ENCODE measurements at regions not wholly inside any gene's neighbourhood (a gene's known extent, or its start where the extent isn't known, plus 50 kb on each side); places are given as distances from the start of the nearest gene placed in this dataset.

DNA sequence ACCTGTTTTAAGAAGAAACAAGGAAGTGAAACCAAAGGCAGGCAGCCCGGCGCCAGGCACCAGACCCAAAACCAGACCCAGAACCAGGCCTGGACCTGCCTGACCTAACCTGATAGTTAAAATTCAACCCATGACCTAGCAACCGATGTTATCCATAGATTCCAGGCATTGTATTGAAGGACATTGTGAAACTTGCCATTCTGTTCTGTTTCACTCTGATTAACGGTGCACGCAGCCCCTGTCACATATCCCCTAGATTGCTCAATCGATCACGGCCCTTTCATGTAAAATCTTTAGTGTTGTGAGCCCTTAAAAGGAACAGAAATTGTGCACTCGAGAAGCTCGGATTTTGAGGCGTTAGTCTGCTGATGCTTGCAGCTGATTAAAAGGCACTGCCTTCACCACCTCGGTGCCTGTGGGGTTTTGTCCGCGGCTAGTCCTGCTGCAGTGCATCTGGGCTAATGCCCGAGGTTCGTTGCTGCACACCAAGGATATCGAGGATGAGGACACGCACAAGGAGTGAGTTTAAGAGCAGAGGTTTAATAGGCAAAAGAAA is 262.5 kb upstream of the TMEM132C start:
- TF ChIP-seq POLR2A (IDR thresholded peaks at IDR 0.05) = no peak
- TF ChIP-seq, protein P1, sequence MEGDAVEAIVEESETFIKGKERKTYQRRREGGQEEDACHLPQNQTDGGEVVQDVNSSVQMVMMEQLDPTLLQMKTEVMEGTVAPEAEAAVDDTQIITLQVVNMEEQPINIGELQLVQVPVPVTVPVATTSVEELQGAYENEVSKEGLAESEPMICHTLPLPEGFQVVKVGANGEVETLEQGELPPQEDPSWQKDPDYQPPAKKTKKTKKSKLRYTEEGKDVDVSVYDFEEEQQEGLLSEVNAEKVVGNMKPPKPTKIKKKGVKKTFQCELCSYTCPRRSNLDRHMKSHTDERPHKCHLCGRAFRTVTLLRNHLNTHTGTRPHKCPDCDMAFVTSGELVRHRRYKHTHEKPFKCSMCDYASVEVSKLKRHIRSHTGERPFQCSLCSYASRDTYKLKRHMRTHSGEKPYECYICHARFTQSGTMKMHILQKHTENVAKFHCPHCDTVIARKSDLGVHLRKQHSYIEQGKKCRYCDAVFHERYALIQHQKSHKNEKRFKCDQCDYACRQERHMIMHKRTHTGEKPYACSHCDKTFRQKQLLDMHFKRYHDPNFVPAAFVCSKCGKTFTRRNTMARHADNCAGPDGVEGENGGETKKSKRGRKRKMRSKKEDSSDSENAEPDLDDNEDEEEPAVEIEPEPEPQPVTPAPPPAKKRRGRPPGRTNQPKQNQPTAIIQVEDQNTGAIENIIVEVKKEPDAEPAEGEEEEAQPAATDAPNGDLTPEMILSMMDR (IDR thresholded peaks at IDR 0.05) = no peak

Measured in heart left ventricle (tissue), 13 donors.